ENCODE measurements at regions not wholly inside any gene's neighbourhood (a gene's known extent, or its start where the extent isn't known, plus 50 kb on each side); places are given as distances from the start of the nearest gene placed in this dataset.

GRCh38 chr5:77844623-77845323 lies 68.6 kb upstream of the TBCA start:
- no peak for DNase-seq (ENCODE audit: low spot score)

DNA sequence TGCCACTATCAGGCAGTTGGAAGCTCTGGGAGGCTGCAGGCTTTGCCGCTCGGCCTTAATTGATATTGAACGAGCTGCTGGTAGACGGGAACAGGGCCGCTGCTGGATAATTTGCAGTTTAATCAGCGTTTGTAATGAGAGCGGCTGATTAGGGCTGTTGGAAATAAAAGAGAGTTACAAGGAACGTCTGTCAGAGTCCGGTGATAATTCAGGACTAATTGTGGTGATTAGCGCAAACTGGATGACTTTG lies 68.2 kb upstream of the TBCA start:
- no peak for DNase-seq (ENCODE audit: low spot score)

GRCh38 chr5:77843570-77844372 lies 67.6 kb upstream of the TBCA start:
- DNase-seq (ENCODE audit: low spot score) = no peak

DNA sequence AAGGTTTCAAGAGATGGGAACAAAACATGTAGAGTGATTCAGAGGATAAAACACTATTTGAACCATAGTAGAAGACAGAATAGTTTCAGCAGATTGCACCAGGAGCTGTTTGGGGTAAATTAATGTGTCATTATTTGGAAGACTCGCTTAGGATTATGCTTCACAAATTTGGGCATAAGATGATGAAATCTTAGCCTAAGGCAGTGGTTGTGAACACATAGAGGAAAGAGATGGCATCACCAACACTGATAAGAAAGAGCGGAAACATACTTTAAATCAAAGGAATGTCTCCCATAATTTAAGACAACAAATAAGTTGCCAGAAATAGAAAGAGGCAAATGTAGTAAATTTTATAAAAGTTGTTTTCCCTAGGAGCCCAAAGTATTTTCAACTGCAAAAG lies 66.1 kb upstream of the TBCA start:
- no peak for DNase-seq (ENCODE audit: low spot score)

GRCh38 chr5:77841616-77842015 lies 65.5 kb upstream of the TBCA start:
- DNase-seq (ENCODE audit: low spot score) = no peak

GRCh38 chr5:77840930-77841329 lies 64.8 kb upstream of the TBCA start:
- no peak for DNase-seq (ENCODE audit: low spot score)

GRCh38 chr5:77839691-77840090 lies 63.6 kb upstream of the TBCA start:
- no peak for DNase-seq (ENCODE audit: low spot score)

DNA sequence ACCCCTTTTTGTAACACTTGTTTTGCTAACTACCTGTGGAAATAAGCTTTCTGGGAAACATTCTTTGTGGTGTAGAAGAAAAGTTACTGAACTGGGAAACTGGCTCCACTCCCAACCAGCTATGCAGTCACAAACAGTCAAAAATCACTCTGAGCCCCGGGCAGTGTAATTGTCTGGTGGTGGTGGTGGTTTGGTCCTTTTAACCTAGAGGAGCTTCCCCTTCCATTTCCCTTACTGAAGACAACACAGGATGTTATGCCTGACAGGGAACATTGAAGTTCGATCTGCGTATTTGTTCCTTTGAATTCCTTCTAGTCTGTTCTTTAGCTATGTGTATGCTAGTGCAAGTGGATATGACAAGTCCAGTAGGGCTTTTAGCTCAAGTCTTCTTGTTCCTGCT lies 56.8 kb upstream of the TBCA start:
- no peak for DNase-seq (ENCODE audit: low spot score)

DNA sequence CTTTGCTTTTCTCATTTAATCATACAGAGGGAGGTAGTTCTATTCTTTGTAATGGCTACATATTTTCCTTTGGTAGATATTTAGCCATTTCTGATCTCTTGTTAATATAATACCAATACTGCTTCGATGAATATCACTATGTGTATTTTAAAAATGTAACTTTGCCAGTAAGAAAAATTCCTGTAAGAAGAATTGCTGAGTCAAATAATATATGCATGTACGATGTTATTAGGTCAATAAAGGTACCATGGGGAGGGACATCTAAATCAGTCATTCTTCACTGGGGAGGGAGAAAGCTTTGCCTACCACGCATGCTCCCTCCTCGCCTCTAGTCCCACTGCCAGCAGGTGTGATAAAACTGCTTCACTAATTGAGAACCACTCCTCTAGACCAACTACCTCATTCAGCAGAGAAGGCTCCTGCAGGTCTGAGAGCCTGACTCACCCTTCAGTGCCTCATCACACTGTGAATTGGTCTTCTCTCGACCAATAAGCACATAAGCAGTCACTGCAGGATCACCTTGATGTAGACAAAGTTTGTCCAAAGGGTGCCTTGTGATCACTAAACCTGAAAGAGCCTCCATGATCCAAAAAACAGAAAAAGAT lies 56.1 kb upstream of the TBCA start:
- DNase-seq (ENCODE audit: low spot score) = no peak

DNA sequence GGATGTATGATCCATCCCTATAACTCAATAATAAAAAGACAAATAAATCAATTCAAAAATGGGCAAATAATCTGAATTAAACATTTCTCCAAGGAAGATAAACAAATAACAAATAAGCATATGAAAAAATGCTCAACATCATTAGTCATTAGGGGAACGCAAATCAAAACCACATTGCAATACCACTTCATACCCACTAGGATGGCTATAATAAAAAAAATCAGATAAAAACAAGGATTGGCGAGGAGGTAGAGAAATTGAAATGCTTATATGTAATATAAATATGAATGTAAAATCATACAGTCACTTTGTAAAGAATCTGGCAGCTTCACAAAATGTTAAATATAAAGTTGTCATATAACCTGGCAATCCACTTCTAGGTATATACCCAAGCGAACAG lies 52.3 kb upstream of the TBCA start:
- no peak for DNase-seq (ENCODE audit: low spot score)

Measured in H4 (cell line).